Muscle of leg (tissue), 3 donors: ENCODE measurements at regions not wholly inside any gene's neighbourhood (a gene's known extent, or its start where the extent isn't known, plus 50 kb on each side); places are given as distances from the start of the nearest gene placed in this dataset.

Experiments
- DNase-seq: peaks from one replicate; pipeline ENCODE4 v3.0.0; 2013
- H3K27ac ChIP-seq: one replicate; pipeline ENCODE4 v1.5.1; 2013; ENCODE audit warnings: mild to moderate bottlenecking, low read length, control low read depth
- H3K27me3 ChIP-seq: one replicate; pipeline ENCODE4 v1.6.1; 2013; ENCODE audit warnings: low read length; ENCODE audit not compliant: control insufficient read depth, insufficient read depth
- H3K36me3 ChIP-seq: one replicate; pipeline ENCODE4 v1.6.1; 2013; ENCODE audit warnings: low read length; ENCODE audit not compliant: control insufficient read depth, insufficient read depth
- H3K4me1 ChIP-seq: one replicate; pipeline ENCODE4 v1.6.1; 2013; ENCODE audit warnings: low read length; ENCODE audit not compliant: control insufficient read depth, insufficient read depth
- H3K4me3 ChIP-seq: one replicate; pipeline ENCODE4 v1.5.1; 2013; ENCODE audit warnings: low read length, control low read depth
- H3K9me3 ChIP-seq: replicated peaks from 2 replicates; pipeline ENCODE4 v1.6.1; 2013; ENCODE audit warnings: low read depth, low read length; ENCODE audit not compliant: control insufficient read depth
- WGBS: methylation state at CpG from one replicate; pipeline ENCODE4 v1.1.5; 2013; ENCODE audit warnings: missing lambda C conversion rate; ENCODE audit not compliant: insufficient coverage; 5-methylcytosine and 5-hydroxymethylcytosine counted together

GRCh38 chr5:18872978-18873377 is 1115.0 kb downstream of the CDH18 start:
- H3K4me1 ChIP-seq = no peaks in the 10 kb centered on the region

DNA sequence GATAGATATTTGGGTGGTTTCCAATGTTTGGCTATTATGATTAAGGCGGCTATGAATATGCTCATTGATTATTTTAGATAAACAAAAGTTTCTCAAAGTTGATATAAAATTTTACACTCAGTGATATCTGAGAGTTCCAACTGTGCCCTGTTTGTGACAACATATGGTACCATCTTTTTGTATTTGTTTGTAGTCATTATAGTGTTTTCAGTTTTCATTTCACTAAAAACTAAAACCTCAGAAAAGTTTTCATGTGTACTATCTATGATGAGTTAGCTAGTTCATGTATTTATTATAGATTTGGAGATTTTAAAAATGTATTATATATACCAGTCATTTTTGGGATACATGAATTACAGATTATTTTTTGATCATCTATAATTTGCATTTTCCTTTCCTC is 1111.4 kb downstream of the CDH18 start:
- H3K4me3 ChIP-seq = no peak overlapping the region
- H3K4me1 ChIP-seq = no peaks in the 10 kb centered on the region
- no CpG with 5 or more reads among the region's 1 CpG for whole genome bisulfite sequencing
- H3K27me3 ChIP-seq = no peaks in the 10 kb centered on the region
- DNase-seq = no peak
- no peaks in the 10 kb centered on the region for H3K36me3 ChIP-seq
- no peaks in the 10 kb centered on the region for H3K9me3 ChIP-seq
- H3K27ac ChIP-seq = no peak overlapping the region

More at GRCh38 chr5:18872978-18873377, 1115.0 kb downstream of the CDH18 start:
- Histone ChIP-seq H3K36me3 (no peaks in the 10 kb centered on the region), H3K9me3 (no peaks in the 10 kb centered on the region), H3K4me3 (no peak overlapping the region), H3K27ac (no peak overlapping the region), H3K27me3 (no peaks in the 10 kb centered on the region)
- no CpG with 5 or more reads among the region's 6 CpGs for WGBS
- DNase-seq = no peak

GRCh38 chr5:18881615-18882014 is 1106.4 kb downstream of the CDH18 start:
- H3K4me1 ChIP-seq = no peaks in the 10 kb centered on the region
- no peaks in the 10 kb centered on the region for H3K36me3 ChIP-seq
- H3K27ac ChIP-seq = no peak overlapping the region
- WGBS = no CpG with 5 or more reads among the region's 1 CpG
- DNase-seq = no peak
- H3K4me3 ChIP-seq = no peak overlapping the region
- H3K27me3 ChIP-seq = no peaks in the 10 kb centered on the region
- H3K9me3 ChIP-seq = no peaks in the 10 kb centered on the region

- no CpG with 5 or more reads among the region's 3 CpGs for WGBS
- Histone ChIP-seq H3K4me3 (no peak overlapping the region), H3K27ac (no peak overlapping the region), H3K4me1 (no peaks in the 10 kb centered on the region), H3K9me3 (no peaks in the 10 kb centered on the region), H3K36me3 (no peaks in the 10 kb centered on the region), H3K27me3 (no peaks in the 10 kb centered on the region)
- DNase-seq = no peak
These were observed 1105.8 kb downstream of the CDH18 start for GRCh38 chr5:18882154-18882553.

GRCh38 chr5:18888821-18889220 is 1099.2 kb downstream of the CDH18 start:
- peaks cover 2% of the 10 kb centered on the region for H3K9me3 ChIP-seq
- no peaks in the 10 kb centered on the region for H3K27me3 ChIP-seq
- peak; percentile 57 for DNase-seq
- H3K4me3 ChIP-seq = no peak overlapping the region
- no peaks in the 10 kb centered on the region for H3K36me3 ChIP-seq
- no peak overlapping the region for H3K27ac ChIP-seq
- no peaks in the 10 kb centered on the region for H3K4me1 ChIP-seq

DNA sequence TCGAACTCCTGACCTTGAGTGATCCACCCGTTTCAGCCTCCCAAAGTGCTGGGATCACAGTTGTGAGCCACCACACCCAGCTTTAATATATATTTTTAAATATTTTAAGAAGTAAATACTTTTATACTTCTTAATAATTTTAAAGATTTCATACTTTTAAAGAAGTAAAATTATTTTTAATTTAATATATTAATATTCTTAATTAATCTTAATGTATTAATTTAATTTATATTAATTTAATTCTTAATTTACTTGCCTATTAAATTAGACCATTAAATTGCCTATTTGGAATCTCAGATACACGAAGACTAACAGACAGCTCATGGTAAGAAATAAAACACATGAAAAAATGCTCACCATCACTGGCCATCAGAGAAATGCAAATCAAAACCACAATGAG is 1087.4 kb downstream of the CDH18 start:
- peaks cover 2% of the 10 kb centered on the region for H3K9me3 ChIP-seq
- DNase-seq = no peak
- WGBS = no CpG with 5 or more reads among the region's 3 CpGs
- no peaks in the 10 kb centered on the region for H3K36me3 ChIP-seq
- H3K4me1 ChIP-seq = no peaks in the 10 kb centered on the region
- H3K4me3 ChIP-seq = no peak overlapping the region
- no peak overlapping the region for H3K27ac ChIP-seq
- H3K27me3 ChIP-seq = no peaks in the 10 kb centered on the region

- Histone ChIP-seq H3K9me3 (peaks cover 3% of the 10 kb centered on the region), H3K4me3 (no peak overlapping the region), H3K27ac (no peak overlapping the region), H3K36me3 (no peaks in the 10 kb centered on the region), H3K4me1 (no peaks in the 10 kb centered on the region), H3K27me3 (no peaks in the 10 kb centered on the region)
- no CpG with 5 or more reads among the region's 5 CpGs for WGBS
- no peak for DNase-seq
These were observed 1067.0 kb downstream of the CDH18 start for GRCh38 chr5:18920966-18921365.

DNA sequence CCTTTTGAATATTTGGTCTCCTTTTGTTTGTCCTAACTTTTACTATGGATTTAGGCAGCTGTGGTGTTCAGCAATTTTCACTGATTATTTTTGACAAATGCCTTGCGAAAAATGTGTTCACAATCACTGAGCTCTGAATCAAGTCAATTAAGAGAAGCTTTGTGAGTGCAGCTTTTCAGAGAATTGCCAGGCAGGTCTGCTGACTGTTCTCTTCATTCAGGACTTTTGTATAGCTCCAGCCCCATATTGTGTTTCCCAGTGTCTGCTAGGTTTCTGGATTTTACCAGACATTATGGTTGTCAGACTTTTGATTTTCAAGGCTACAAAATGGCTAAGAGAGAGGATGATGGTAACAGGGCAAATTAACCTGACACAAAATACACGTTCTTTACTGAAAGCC is 1055.9 kb downstream of the CDH18 start:
- 58% methylated on average over 1 of the region's 2 CpGs for WGBS
- Histone ChIP-seq H3K4me1 (no peaks in the 10 kb centered on the region), H3K4me3 (no peak overlapping the region)

GRCh38 chr5:18944771-18945170 is 1043.2 kb downstream of the CDH18 start:
- Histone ChIP-seq H3K36me3 (no peaks in the 10 kb centered on the region), H3K27ac (no peak overlapping the region), H3K9me3 (no peaks in the 10 kb centered on the region), H3K4me3 (no peak overlapping the region), H3K27me3 (no peaks in the 10 kb centered on the region), H3K4me1 (no peaks in the 10 kb centered on the region)
- WGBS = no CpG with 5 or more reads among the region's 5 CpGs
- DNase-seq = no peak

More for the DNA sequence above, 1055.9 kb downstream of the CDH18 start:
- no peaks in the 10 kb centered on the region for H3K27me3 ChIP-seq
- no peaks in the 10 kb centered on the region for H3K9me3 ChIP-seq
- no peaks in the 10 kb centered on the region for H3K36me3 ChIP-seq
- H3K27ac ChIP-seq = no peak overlapping the region
- no peak for DNase-seq

- Histone ChIP-seq H3K4me3 (no peak overlapping the region), H3K9me3 (no peaks in the 10 kb centered on the region), H3K36me3 (no peaks in the 10 kb centered on the region), H3K27ac (no peak overlapping the region), H3K4me1 (no peaks in the 10 kb centered on the region), H3K27me3 (no peaks in the 10 kb centered on the region)
- no peak for DNase-seq
- WGBS = no CpG with 5 or more reads among the region's 2 CpGs
These were observed 1033.8 kb downstream of the CDH18 start for GRCh38 chr5:18954239-18954638.

GRCh38 chr5:18959535-18959934 is 1028.5 kb downstream of the CDH18 start:
- Histone ChIP-seq H3K4me3 (no peak overlapping the region), H3K4me1 (no peaks in the 10 kb centered on the region), H3K27me3 (no peaks in the 10 kb centered on the region), H3K9me3 (no peaks in the 10 kb centered on the region), H3K36me3 (no peaks in the 10 kb centered on the region), H3K27ac (no peak overlapping the region)
- no CpG with 5 or more reads among the region's 4 CpGs for WGBS
- DNase-seq = peak; percentile 35
